ENCODE measurements at regions not wholly inside any gene's neighbourhood (a gene's known extent, or its start where the extent isn't known, plus 50 kb on each side); places are given as distances from the start of the nearest gene placed in this dataset.

- no peak for DNase-seq
Observed at GRCh38 chr13:105063676-105064075, 1471.8 kb downstream of the EFNB2 start.

- no peak for DNase-seq
Observed at GRCh38 chr13:105059786-105060185, 1475.7 kb downstream of the EFNB2 start.

- DNase-seq = no peak
Observed at GRCh38 chr13:105058517-105058916, 1476.9 kb downstream of the EFNB2 start.

- DNase-seq = no peak
Observed at GRCh38 chr13:105052711-105053110, 1482.8 kb downstream of the EFNB2 start.

GRCh38 chr13:105050686-105051085 lies 1484.8 kb downstream of the EFNB2 start:
- DNase-seq = no peak

GRCh38 chr13:105048677-105049076 lies 1486.8 kb downstream of the EFNB2 start:
- DNase-seq = no peak

- DNase-seq = no peak
Observed at GRCh38 chr13:105047676-105048295, 1487.7 kb downstream of the EFNB2 start.

- DNase-seq = no peak
Observed at GRCh38 chr13:105037110-105037509, 1498.4 kb downstream of the EFNB2 start.

- DNase-seq = peak; percentile 13
Observed at GRCh38 chr13:105035092-105035491, 1500.4 kb downstream of the EFNB2 start.

- no peak for DNase-seq
Observed at GRCh38 chr13:105033999-105034398, 1501.5 kb downstream of the EFNB2 start.

- no peak for DNase-seq
Observed at GRCh38 chr13:105031306-105031705, 1504.2 kb downstream of the EFNB2 start.

GRCh38 chr13:105030851-105031250 lies 1504.6 kb downstream of the EFNB2 start:
- DNase-seq = no peak

GRCh38 chr13:105019073-105019472 lies 1516.4 kb downstream of the EFNB2 start:
- DNase-seq = no peak

GRCh38 chr13:105016266-105016665 lies 1519.2 kb downstream of the EFNB2 start:
- no peak for DNase-seq

- no peak for DNase-seq
Observed at GRCh38 chr13:105008604-105009003, 1526.9 kb downstream of the EFNB2 start.

- DNase-seq = no peak
Observed at GRCh38 chr13:105007166-105007808, 1528.2 kb downstream of the EFNB2 start.

GRCh38 chr13:104996022-104996421 lies 1539.4 kb downstream of the EFNB2 start:
- DNase-seq = no peak

GRCh38 chr13:104993708-104994107 lies 1541.8 kb downstream of the EFNB2 start:
- DNase-seq = no peak

- no peak for DNase-seq
Observed at GRCh38 chr13:104987621-104988020, 1547.8 kb downstream of the EFNB2 start.

GRCh38 chr13:104984296-104984818 lies 1551.1 kb downstream of the EFNB2 start:
- no peak for DNase-seq

- no peak for DNase-seq
Observed at GRCh38 chr13:104983601-104984000, 1551.9 kb downstream of the EFNB2 start.

GRCh38 chr13:104980586-104980985 lies 1554.9 kb downstream of the EFNB2 start:
- DNase-seq = no peak

- no peak for DNase-seq
Observed at GRCh38 chr13:104979281-104980030, 1556.0 kb downstream of the EFNB2 start.

- no peak for DNase-seq
Observed at GRCh38 chr13:104976986-104977385, 1558.5 kb downstream of the EFNB2 start.
